Adrenal gland (tissue), 9 donors: ENCODE measurements at regions not wholly inside any gene's neighbourhood (a gene's known extent, or its start where the extent isn't known, plus 50 kb on each side); places are given as distances from the start of the nearest gene placed in this dataset.

Source experiments
- DNase-seq, 7 donors: peaks; one replicate each; pipeline ENCODE4 v3.0.0-alpha.2; 2019 to 2020
- H3K27ac ChIP-seq, 5 donors: fragments of 200-600 bp; sonication (generic) in 4 of 5; 1 replicate in 3 of 5; 2 replicates in 2 of 5; pipeline versions ENCODE4 v1.5.1 to v1.8.0; 2016 to 2020; ENCODE audit warnings: mild to moderate bottlenecking in 1 of 5
- H3K27me3 ChIP-seq: fragments of 200-600 bp; 2 replicates; pipeline ENCODE4 v1.8.0; 2021
- H3K36me3 ChIP-seq, 2 donors: fragments of 200-600 bp; replicated peaks in 1 of 2; 1 replicate in 1 of 2; 2 replicates in 1 of 2; pipeline versions ENCODE4 v1.5.1 to v1.8.0; 2018 to 2022
- H3K4me1 ChIP-seq, 2 donors: fragments of 200-600 bp; replicated peaks in 1 of 2; 1 replicate in 1 of 2; 2 replicates in 1 of 2; pipeline versions ENCODE4 v1.5.1 to v1.8.0; 2018 to 2021
- H3K4me3 ChIP-seq, 4 donors: fragments of 200-600 bp; sonication (generic) in 3 of 4; one replicate each; pipeline ENCODE4 v1.5.1; 2016 to 2018
- H3K9me3 ChIP-seq, 3 donors: fragments of 200-600 bp; sonication (generic) in 1 of 3; replicated peaks in 1 of 3; 1 replicate in 2 of 3; 2 replicates in 1 of 3; pipeline versions ENCODE4 v1.5.1 to v1.8.0; 2016 to 2021
- POLR2A ChIP-seq, 2 donors: fragments of 450-650 bp; IDR thresholded peaks; one replicate each; pipeline ENCODE4 v1.6.1; 2017; ENCODE audit warnings: antibody characterized with exemption in 2 of 2, mild to moderate bottlenecking in 2 of 2, moderate library complexity in 1 of 2
- WGBS, 4 donors: extraction: QIAGEN DNeasy Blood & Tissue Kit in 2 of 4; methylation state at CpG; one replicate each; pipeline versions ENCODE4 v1.1.5 to v1.1.7; 2013 to 2017; 5-methylcytosine and 5-hydroxymethylcytosine counted together
- intact Hi-C, 2 donors: fragments of 100-400 bp; cut with DNase I; formaldehyde crosslinking; loops; one replicate each; pipeline versions ENCODE4 v1.14.1 to v1.15.0; 2022 to 2023
- TF ChIP-seq, protein P1 (sequence below), 6 experiments: fragments of 450-650 bp in 4 of 6; fragments of 200-600 bp in 2 of 6; sonication (generic) in 1 of 6; IDR thresholded peaks; 1 replicate in 5 of 6; 2 replicates in 1 of 6; pipeline versions ENCODE4 v1.5.1 to v1.8.0; 2016 to 2021; ENCODE audit warnings: antibody characterized with exemption in 6 of 6, mild to moderate bottlenecking in 2 of 6, moderate library complexity in 1 of 6
- donor health status: healthy with polysubstance abuse.
- donor health status: Bipolar disorder and iron deficiency.
- donor health status: DM: yes; HTN: yes; CAD: no.
- donor health status: DM: no; HTN: no; CAD: no.
- donor health status: DM: no; HTN: no; CAD: no.

DNA sequence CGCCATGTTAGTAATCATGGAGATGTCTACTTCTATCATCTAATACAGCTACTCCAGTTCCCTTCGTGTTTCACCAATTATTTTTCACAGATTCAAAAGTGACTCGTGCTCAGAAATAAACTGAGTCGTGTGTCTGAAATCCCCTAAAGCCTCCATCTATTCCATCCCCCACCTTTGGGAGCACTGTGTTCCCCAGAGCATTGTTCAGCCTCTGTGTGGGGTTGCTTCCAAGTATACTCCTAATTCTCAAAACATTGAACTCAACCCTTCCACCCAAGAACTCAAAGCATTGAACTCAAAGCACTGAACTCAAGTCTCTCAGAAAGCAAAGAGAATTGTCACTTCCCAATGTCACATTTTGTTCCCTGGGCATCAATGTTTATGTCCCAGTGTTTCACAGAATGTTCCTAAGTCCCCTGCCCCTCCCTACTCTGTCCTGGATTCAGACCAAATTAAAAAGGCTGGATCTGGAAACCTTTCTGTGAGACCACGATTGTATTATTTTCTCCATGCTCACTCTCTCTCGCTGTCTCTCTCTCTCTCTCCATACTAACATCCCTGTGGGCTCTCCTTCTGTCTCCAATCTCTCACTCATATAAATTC lies 138.5 kb upstream of the QRFPR start:
- 77 to 85% (median 83%) methylated on average over 6 of the region's 6 CpGs for WGBS, 4 donors
- no peaks in the 10 kb centered on the region for H3K27me3 ChIP-seq
- H3K4me1 ChIP-seq, result no peaks in the 10 kb centered on the region
- DNase-seq, result no peak
- H3K4me3 ChIP-seq, result no peak overlapping the region
- no peaks in the 10 kb centered on the region for H3K9me3 ChIP-seq
- no peak overlapping the region for H3K27ac ChIP-seq
- intact Hi-C loops, result no loop called here
- TF ChIP-seq, protein P1, sequence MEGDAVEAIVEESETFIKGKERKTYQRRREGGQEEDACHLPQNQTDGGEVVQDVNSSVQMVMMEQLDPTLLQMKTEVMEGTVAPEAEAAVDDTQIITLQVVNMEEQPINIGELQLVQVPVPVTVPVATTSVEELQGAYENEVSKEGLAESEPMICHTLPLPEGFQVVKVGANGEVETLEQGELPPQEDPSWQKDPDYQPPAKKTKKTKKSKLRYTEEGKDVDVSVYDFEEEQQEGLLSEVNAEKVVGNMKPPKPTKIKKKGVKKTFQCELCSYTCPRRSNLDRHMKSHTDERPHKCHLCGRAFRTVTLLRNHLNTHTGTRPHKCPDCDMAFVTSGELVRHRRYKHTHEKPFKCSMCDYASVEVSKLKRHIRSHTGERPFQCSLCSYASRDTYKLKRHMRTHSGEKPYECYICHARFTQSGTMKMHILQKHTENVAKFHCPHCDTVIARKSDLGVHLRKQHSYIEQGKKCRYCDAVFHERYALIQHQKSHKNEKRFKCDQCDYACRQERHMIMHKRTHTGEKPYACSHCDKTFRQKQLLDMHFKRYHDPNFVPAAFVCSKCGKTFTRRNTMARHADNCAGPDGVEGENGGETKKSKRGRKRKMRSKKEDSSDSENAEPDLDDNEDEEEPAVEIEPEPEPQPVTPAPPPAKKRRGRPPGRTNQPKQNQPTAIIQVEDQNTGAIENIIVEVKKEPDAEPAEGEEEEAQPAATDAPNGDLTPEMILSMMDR (IDR thresholded peaks at IDR 0.05), result no peak
- TF ChIP-seq POLR2A (IDR thresholded peaks at IDR 0.05), result no peak
- no peaks in the 10 kb centered on the region for H3K36me3 ChIP-seq

DNA sequence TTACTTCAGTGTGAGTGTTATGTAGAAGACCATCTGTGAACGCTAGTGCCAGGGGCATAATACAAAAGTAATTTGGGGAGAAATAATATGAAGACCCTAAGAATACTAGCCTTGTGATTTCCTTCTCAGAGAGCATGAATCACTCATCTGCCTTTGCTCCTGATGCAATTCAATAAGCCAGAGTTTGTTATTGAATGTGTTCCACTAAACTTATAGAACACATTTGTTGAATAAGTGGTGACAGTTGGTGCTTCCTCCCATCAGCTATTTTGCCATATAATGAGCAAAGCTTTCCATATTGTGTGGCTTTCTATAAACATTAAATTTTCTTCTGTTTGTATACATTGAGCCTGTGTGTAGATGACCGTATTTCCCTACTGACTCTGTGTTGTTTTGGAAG lies 136.4 kb upstream of the QRFPR start:
- 75 to 89% (median 82%) methylated on average over 2 of the region's 2 CpGs for WGBS, 4 donors
- no peaks in the 10 kb centered on the region for H3K9me3 ChIP-seq
- intact Hi-C loops, result no loop called here
- no peaks in the 10 kb centered on the region for H3K27me3 ChIP-seq
- TF ChIP-seq POLR2A (IDR thresholded peaks at IDR 0.05), result no peak
- TF ChIP-seq, protein P1 (IDR thresholded peaks at IDR 0.05), result no peak
- no peak overlapping the region for H3K4me3 ChIP-seq
- no peak for DNase-seq
- no peak overlapping the region for H3K27ac ChIP-seq
- H3K4me1 ChIP-seq, result no peaks in the 10 kb centered on the region
- H3K36me3 ChIP-seq, result no peaks in the 10 kb centered on the region

DNA sequence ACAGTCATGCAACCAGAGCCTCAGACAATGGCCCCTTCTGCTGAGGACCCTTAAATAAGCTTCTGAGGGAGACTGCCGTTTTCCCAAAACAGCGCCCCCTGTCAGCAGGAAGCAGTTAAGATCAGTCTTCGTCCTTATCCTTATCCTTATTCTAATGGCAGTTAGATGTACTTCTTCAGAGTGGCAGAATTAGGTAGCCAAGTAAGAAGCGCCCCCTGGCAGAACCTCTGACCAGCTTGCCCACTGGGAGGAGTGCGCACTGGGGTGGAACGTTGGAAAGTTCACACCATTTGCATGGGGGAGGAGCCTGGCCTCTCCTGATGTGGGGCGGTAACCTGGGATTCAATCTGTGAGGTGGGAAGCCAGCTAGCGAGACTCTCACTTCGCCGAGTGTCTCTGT lies 133.6 kb upstream of the QRFPR start:
- no peaks in the 10 kb centered on the region for H3K27me3 ChIP-seq
- no peak overlapping the region for H3K27ac ChIP-seq
- intact Hi-C loops, result no loop called here
- WGBS, 4 donors, result 67 to 74% (median 69%) methylated on average over 10 of the region's 10 CpGs
- H3K9me3 ChIP-seq, result no peaks in the 10 kb centered on the region
- no peaks in the 10 kb centered on the region for H3K36me3 ChIP-seq
- H3K4me1 ChIP-seq, result no peaks in the 10 kb centered on the region
- TF ChIP-seq, protein P1 (IDR thresholded peaks at IDR 0.05), result no peak
- TF ChIP-seq POLR2A (IDR thresholded peaks at IDR 0.05), result no peak
- no peak for DNase-seq
- no peak overlapping the region for H3K4me3 ChIP-seq

DNA sequence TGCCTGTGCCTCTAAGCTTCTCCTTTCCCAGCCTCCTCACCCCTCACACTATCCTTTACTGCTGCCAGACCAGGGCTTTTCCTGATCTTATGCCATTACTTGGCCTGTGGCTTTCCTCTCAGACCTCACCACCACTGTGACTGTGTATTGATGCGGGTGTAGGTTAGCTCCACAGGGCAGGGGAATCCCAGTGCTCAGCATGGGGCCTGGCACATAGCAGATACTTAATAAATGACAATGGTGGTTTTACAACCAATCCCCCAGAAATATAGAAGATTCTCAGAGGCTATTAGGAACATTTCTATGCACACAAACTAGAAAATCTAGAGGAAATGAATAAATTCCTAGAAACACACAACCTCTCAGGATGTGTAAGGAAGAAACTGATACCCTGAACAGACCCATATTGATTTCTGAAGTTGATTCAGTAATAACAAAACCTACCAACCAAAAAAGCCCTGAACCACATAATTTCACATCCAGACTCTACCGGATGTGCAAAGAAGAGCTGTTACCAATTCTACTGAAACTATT lies 129.6 kb upstream of the QRFPR start:
- H3K36me3 ChIP-seq, result no peaks in the 10 kb centered on the region
- WGBS, 4 donors, result 64 to 94% (median 86%) methylated on average over 2 of the region's 2 CpGs
- no peak for TF ChIP-seq POLR2A (IDR thresholded peaks at IDR 0.05)
- TF ChIP-seq, protein P1 (IDR thresholded peaks at IDR 0.05), result no peak
- no peak for DNase-seq
- H3K4me3 ChIP-seq, result no peak overlapping the region
- no peaks in the 10 kb centered on the region for H3K4me1 ChIP-seq
- no peaks in the 10 kb centered on the region for H3K9me3 ChIP-seq
- intact Hi-C loops, result no loop called here
- H3K27ac ChIP-seq, result no peak overlapping the region
- H3K27me3 ChIP-seq, result no peaks in the 10 kb centered on the region
